Suppressor macrophage treated with lipopolysaccharide for 4 hours (primary cell): ENCODE measurements at regions not wholly inside any gene's neighbourhood (a gene's known extent, or its start where the extent isn't known, plus 50 kb on each side); places are given as distances from the start of the nearest gene placed in this dataset.
"Not testable (repeated sequence)": the region's sequence is repeated elsewhere in the genome, so short reads cannot be mapped to it uniquely, and the experiment has no call there.

Experiments used
- DNase-seq: peaks from one replicate; pipeline ENCODE4 v3.0.0-alpha.2; 2020

DNA sequence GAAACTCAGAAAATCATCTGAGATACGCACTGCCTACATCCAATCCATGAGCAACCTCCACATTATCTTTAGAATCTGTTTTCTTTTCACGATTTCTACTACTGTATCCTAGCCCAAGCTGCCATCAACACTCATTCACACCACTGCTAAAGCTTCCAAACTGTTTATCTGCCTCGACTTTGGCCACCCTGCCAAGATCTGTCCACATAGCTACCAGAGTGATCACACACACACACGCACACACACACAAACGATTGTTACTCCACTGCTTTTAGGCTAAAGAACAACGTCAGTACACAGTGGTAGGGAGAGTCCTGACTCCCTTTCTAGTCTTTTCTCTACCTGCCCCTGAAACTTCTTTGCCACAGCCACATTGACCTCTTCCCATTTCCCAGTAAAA lies 142.0 kb downstream of the CCDC71L start:
- no peak for DNase-seq

- no peak for DNase-seq
These were observed 142.7 kb downstream of the CCDC71L start for GRCh38 chr7:106518239-106518638.

DNA sequence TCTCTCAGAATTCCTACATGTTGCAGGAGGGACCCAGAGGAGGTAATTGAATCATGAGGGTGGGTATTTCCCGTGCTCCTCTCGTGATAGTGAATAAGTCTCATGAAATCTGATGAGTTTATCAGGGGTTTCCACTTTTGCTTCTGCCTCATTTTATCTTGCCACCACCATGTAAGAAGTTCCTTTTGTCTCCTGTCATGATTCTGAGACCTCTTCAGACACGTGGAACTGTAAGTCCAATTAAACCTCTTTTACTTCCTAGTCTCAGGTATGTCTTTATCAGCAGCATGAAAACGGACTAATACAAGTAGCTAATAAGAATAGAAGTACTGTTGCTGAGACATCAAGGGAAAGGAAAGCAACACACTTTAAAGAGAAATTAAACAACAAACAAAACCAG lies 143.4 kb downstream of the CCDC71L start:
- DNase-seq = no peak

- DNase-seq = no peak
These were observed 145.6 kb downstream of the CCDC71L start for GRCh38 chr7:106515321-106515720.

- DNase-seq = no peak
These were observed 146.1 kb downstream of the CCDC71L start for GRCh38 chr7:106514881-106515280.

GRCh38 chr7:106512217-106512616 lies 148.7 kb downstream of the CCDC71L start:
- DNase-seq = no peak

DNA sequence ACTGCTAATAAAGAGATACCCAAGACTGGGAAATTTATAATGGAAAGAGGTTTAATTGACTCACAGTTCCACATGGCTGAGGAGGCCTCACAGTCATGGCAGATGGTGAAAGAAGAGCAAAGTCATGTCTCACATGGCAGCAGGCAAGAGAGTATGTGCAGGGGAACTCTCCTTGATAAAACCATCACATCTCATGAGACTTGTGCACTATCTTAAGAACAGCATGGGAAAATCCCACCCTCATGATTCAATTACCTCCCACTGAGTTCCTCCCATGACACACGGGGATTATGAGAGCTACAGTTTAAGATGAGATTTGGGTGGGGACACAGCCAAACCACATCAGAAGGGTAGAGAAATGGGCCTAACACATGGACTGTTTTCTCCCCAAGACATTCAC lies 156.3 kb downstream of the CCDC71L start:
- DNase-seq = peak; percentile 23

DNA sequence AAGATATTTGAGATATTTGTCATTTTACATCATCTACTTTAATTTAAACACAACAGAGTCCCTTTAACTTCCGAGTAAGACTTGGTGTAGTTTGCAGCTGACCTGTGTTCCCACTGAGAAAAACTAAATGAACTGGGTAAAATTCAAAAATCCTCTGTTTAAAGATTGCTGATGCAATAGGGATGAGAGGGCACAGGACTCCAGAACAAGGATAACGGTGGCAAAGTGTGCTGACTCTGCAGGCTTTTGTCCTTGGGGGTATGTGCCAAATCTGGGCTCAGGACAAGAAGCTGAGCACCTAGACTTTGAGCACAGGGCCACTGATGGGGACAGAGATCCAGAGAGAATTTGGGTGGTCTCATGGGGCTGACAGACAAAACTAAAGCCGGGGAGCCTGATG lies 156.8 kb downstream of the CCDC71L start:
- no peak for DNase-seq

DNA sequence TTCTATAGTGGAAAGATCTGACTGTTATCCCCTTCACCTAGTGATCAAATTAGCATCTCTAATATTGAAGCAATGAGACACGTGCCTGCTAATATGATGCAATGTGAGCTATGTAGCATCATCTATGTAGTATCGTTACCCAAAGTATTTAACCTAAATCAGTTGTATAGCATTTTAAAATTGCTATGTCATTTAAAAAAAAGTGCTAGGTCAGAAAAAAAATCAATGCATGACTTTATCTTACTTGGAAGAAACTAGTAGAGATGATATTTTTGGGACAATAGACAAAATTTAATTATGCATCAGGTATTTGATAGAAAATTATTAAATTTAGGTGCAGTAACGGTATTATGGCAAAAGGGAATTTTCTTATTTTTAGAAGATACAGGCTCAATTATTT lies 157.3 kb downstream of the CCDC71L start:
- DNase-seq = no peak

DNA sequence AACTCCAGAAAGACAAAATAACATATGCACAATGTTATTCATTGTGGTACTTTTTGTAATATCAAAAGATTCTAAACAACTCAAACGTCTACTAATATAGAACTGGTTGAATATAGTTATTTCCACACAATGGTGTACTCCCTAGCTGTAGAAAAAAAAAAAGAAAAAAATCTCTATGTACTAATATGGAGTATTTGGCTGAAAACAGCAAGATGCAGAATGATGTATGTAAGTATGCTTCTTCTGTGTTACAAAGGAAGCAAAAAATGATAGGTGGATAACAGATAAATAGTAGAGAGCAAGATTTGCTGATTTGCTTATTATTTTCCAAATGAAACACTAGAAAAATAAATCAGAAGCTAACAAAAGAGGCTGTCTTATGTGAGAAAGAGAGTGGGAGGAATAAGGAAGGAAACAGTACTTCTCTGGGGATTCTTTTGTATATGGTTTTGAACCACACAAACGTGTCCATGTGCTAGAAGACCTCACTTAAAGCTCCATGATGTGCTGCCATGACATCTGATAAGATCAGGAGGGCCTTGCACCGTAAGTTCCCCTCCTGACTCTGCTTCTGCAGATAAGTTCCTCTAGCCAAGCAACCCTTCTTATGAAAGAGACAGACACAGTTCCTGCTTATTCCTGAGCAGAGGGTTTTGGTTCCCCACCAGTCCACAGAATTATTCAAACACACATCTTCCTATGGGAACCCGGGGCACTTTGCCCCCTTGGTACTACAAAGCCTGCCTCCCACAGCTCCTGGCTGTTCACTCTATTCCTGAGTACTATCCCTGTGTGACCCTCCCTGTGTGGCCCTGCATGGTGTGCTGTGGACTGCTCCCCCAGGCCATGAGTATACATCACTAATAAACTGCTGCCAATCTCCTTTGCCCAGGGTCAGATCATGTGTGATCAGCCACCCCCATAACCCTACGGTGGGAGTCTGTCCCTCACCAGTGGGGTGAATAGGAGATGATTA lies 159.1 kb downstream of the CCDC71L start:
- peak; percentile 57 for DNase-seq

DNA sequence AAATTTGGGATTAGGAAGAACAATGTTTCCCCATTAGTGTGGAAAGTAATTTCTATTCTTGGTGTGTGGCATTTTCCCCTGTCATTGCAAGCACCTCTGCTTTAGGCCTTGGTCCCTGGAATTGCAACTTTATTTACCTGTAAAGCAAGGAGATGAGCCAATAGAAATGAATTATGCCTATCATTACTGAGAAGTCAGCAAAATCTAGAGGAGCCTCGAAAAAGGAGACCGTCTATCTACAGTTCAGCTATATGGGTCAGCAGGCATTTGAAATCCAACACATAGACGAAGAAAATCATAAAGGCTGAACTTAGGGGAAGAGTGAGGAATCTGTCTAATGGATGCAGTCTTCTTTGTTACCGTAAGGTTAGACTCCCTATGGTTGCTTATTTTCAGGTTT lies 161.1 kb downstream of the CCDC71L start:
- DNase-seq = no peak

- DNase-seq = not testable (repeated sequence)
These were observed 163.0 kb downstream of the CCDC71L start for GRCh38 chr7:106498005-106498404.

DNA sequence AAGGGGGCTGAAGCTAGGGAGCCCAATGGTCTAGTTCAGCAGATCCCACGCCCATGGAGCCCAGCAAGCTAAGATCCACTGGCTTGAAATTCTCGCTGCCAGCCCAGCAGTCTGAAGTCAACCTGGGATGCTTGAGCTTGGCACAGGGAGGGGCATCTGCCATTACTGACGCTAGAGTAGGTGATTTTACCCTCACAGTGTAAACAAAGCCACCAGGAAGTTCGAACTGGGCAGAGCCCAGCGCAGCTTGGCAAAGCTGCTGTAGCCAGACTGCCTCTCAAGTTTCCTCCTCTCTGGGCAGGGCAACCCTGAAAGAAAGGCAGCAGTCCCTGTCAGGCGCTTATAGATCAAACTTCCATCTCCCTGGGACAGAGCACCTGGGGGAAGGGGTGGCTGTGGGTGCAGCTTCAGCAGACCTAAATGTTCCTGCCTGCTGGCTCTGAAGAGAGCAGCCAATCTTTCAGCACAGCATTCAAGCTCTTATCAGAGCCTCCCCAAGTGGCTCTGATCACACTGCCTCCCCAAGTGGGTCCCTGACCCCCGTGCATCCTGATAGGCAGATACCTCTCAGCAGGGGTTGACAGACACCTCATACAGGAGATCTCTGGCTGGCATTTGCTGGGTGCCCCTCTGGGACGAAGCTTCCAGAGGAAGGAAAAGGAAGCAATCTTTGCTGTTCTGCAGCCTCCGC lies 167.8 kb downstream of the CCDC71L start:
- no peak for DNase-seq

DNA sequence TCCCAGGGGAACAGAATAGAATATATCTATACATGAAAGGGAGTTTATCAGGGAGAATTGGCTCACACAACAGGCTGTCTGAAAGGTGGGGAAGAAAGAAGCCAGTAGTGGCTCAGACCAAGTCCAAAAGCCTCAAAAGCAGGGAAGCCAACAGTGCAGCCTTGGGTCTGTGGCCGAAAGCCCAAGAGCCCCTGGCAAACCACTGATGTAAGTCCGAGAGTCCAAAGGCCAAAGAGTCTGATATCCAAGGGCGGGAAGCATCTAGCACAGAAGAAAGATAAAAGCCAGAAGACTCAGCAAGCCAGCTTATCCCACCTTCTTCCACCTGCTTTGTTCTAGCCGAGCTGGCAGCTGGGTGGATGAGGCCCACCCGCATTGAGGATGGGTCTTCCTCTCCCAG lies 172.5 kb downstream of the CCDC71L start:
- DNase-seq = no peak

DNA sequence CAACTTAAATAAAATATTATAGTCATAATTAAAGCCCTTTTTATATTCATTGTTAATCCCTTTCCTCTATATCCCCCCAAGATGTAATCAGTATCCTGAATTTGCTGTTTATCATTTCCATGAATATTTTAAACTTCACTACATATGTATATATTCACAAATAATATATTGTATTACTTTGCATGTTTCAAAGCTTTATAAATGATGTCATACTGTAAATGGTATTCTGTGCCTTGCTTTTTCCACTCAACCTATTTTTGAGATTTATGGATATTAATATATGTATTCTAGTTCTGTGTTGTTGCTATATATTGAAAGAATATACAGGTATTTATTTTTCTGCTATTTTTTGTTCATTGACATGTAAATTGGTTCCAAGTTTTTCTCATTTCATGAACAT lies 173.1 kb downstream of the CCDC71L start:
- no peak for DNase-seq

DNA sequence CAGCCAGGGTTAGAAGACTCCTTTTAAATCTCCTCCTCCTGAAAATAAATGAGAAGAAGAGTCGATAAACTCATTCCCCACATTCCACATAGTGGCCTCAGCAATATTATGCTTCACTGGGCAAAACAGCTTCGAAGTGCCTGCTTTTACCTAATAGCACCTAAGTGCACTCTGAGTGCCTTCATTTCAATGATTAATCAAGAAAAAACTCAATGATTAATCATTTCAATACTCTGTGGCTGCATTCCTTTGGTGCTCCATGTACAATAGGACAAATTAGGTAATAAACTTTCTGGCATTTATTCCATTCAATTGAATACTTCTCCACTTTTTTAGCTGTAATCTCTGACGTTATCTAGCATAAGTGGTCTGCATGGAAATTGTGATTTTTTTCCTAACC lies 174.6 kb downstream of the CCDC71L start:
- no peak for DNase-seq

DNA sequence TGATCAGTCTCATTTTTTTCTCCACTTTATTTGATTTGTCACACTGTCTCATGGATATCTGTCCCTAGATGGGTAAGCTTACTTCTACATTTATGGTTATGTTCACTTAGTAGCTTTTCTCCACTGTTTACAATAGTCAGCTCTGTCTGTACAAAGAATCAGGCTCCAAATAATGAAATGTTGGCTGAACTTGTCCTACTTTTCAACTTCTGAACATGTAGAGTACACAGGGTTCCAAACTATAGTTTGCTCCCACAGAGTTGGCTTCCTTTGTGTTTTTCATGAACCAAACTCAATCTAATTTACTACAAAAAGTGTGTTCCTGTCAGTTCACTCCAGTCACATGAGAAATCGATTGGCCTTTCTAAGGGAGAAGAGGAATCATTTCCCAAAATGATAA lies 175.0 kb downstream of the CCDC71L start:
- no peak for DNase-seq

DNA sequence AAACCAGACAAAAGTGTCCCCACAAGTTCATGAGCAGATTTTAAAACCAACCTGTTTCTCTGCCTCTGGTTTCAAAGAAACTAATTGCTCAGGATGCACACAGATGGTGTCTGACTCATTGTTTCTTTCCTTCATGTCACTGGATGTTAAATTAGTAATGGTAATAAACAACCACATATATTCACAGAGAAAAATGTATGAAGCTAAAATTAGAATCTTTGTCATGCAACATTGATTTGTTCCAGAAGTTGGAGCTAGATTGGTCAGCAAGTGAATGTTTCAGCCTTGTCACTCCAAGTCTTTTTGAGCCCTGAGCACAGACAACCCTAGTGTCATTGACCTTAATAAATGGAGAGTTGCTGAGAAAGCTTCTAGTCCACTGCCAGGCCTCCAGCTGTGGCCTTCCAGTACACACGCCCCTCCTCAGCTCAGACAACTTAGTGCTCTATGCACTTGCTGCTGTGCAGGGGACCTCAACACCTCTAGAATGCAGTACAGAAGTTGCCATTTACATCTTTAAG lies 175.9 kb downstream of the CCDC71L start:
- DNase-seq = no peak

DNA sequence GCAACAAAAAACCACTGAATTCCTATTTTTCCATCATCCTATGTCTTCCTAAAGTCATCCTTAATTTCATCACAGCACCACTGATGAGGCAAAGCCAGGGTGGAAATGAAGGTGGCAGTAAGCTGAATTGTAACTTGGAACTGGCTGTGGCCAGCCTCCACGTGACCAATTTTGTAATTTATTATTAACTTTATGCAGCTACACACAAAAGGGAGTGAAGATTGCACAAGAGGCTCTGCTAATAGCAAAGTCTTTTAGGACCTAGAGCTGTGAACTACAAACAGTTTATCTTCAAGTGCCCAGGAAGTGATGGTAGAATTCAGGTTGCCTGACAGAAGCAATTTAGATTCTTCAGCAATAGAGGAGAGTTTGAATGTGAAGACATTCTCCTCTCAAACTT lies 176.4 kb downstream of the CCDC71L start:
- DNase-seq = no peak

DNA sequence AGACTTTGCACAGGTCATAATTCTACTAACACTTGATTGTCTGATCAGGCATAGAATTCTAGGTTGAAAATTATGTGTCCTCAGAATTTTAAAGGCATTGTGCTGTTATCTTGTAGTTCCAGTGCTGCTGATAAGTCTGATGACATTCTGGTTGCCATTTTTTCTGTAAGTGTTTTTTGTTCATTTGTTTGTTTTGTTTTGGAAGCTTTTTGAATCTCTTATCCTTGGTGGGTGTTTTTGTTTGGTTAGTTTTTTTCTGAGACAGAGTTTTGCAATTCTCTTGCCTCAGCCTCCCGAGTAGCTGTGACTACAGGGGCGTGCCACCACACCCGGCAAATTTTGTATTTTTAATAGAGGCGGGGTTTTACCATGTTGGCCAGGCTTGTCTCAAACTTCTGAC lies 178.9 kb downstream of the CCDC71L start:
- no peak for DNase-seq

- DNase-seq = no peak
These were observed 180.3 kb downstream of the CCDC71L start for GRCh38 chr7:106480616-106481031.

DNA sequence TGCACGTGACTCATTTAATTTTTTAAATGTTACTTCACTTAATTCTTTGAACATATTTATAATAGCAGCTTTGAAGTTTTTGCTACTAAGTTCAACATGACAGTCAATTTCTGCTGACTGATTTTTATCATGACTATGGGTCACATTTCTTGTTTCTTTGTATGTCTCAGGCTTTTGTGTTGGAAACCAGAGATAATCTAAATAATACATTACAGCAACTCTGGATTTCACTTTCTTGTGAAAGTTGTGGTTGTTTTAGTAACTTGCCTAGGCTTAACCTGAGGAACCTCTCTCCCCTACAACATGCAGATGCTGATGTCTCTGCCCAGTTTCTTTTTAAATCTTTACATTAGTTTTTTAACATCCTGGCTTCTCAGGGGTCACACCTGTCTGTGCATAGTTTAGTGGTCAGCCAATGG lies 180.8 kb downstream of the CCDC71L start:
- no peak for DNase-seq

DNA sequence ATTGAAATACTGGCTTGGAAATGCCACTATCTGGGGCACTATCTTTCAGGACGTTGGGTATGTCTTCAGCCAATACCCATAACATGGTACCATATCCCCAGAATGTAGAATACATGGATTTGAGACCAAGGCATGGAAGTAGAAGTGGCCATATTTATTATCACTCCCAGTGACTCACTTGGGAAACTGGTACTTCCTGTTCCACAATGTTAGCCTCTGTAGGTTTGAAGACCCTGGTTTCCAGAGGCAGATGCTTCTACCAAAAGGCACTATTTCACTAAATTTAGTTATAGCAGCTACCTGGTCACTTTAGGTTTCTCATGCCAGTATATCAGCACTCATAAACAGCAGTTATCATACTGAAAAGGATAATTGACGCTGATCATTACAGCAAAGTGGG lies 184.2 kb downstream of the CCDC71L start:
- DNase-seq = no peak

- no peak for DNase-seq
These were observed 188.0 kb upstream of the NAMPT start for GRCh38 chr7:106472741-106473140.
